ENCODE measurements at regions not wholly inside any gene's neighbourhood (a gene's known extent, or its start where the extent isn't known, plus 50 kb on each side); places are given as distances from the start of the nearest gene placed in this dataset.

- TF ChIP-seq CTCF (IDR thresholded peaks at IDR 0.05; ENCODE audit: insufficient read depth, low read length, missing control alignments) = no peak
- no peak overlapping the region for H3K4me3 ChIP-seq (ENCODE audit: low read depth, low read length)
- ChIA-PET POLR2A (no interaction called here), CTCF (no interaction called here)
- no peak for DNase-seq (ENCODE audit: low read depth, low spot score)
Measured at GRCh38 chr2:128505575-128506526, 187.2 kb upstream of the HS6ST1 start.

GRCh38 chr2:128506534-128506933 is 187.9 kb upstream of the HS6ST1 start:
- TF ChIP-seq CTCF (IDR thresholded peaks at IDR 0.05; ENCODE audit: insufficient read depth, low read length, missing control alignments) = no peak
- no peak overlapping the region for H3K4me3 ChIP-seq (ENCODE audit: low read depth, low read length)
- ChIA-PET CTCF (no interaction called here), POLR2A (no interaction called here)
- DNase-seq (ENCODE audit: low read depth, low spot score) = no peak

- ChIA-PET CTCF (no interaction called here), POLR2A (no interaction called here)
- TF ChIP-seq CTCF (IDR thresholded peaks at IDR 0.05; ENCODE audit: insufficient read depth, low read length, missing control alignments) = no peak
- no peak overlapping the region for H3K4me3 ChIP-seq (ENCODE audit: low read depth, low read length)
- peak; percentile 9 for DNase-seq (ENCODE audit: low read depth, low spot score)
Measured at GRCh38 chr2:128510701-128511397, 192.2 kb upstream of the HS6ST1 start.

GRCh38 chr2:128511731-128512378 is 193.2 kb upstream of the HS6ST1 start:
- no peak for DNase-seq (ENCODE audit: low read depth, low spot score)
- no peak for TF ChIP-seq CTCF (IDR thresholded peaks at IDR 0.05; ENCODE audit: insufficient read depth, low read length, missing control alignments)
- CTCF ChIA-PET = no interaction called here
- POLR2A ChIA-PET = no interaction called here
- no peak overlapping the region for H3K4me3 ChIP-seq (ENCODE audit: low read depth, low read length)

GRCh38 chr2:128512379-128513115 is 193.9 kb upstream of the HS6ST1 start:
- POLR2A ChIA-PET = no interaction called here
- TF ChIP-seq CTCF (IDR thresholded peaks at IDR 0.05; ENCODE audit: insufficient read depth, low read length, missing control alignments) = no peak
- DNase-seq (ENCODE audit: low read depth, low spot score) = no peak
- no peak overlapping the region for H3K4me3 ChIP-seq (ENCODE audit: low read depth, low read length)
- CTCF ChIA-PET = interaction anchor here (1.3 kb wide), 2 partner anchors 12 to 16 kb away, joined by 3 read pairs; no protein-coding TSS in a partner anchor

Data from AG04449 (cell line).